ENCODE measurements at regions not wholly inside any gene's neighbourhood (a gene's known extent, or its start where the extent isn't known, plus 50 kb on each side); places are given as distances from the start of the nearest gene placed in this dataset.

DNA sequence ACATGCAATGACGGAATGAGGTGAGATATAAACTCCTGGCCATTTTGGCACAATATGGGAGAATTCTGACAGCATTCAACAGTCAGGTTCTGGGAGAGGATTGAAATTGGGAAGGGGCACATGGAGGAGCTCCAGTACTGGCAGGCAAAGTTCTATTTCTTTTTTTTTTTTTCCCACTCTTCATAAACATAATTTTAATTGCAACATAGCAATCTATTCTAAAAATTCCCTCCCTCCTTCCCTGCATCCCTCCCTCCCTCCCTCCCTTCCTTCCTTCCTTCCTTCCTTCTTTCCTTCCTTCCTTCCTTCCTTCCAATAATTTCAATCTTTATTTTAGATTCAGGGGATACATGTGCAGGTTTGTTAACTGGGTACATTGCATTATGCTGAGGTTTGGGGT lies 93.2 kb downstream of the PTCSC3 start:
- DNase-seq: no peak
- Histone ChIP-seq H3K27me3 (ENCODE audit: low read depth) (peaks cover 1% of the 10 kb centered on the region), H3K4me1 (no peaks in the 10 kb centered on the region), H3K9me3 (replicated peaks) (peaks cover 11% of the 10 kb centered on the region), H3K4me3 (no peak overlapping the region), H3K27ac (replicated peaks) (no peak overlapping the region), H3K36me3 (no peaks in the 10 kb centered on the region)
- intact Hi-C loops (cut with micrococcal nuclease): no loop called here
- TF ChIP-seq, protein P1, sequence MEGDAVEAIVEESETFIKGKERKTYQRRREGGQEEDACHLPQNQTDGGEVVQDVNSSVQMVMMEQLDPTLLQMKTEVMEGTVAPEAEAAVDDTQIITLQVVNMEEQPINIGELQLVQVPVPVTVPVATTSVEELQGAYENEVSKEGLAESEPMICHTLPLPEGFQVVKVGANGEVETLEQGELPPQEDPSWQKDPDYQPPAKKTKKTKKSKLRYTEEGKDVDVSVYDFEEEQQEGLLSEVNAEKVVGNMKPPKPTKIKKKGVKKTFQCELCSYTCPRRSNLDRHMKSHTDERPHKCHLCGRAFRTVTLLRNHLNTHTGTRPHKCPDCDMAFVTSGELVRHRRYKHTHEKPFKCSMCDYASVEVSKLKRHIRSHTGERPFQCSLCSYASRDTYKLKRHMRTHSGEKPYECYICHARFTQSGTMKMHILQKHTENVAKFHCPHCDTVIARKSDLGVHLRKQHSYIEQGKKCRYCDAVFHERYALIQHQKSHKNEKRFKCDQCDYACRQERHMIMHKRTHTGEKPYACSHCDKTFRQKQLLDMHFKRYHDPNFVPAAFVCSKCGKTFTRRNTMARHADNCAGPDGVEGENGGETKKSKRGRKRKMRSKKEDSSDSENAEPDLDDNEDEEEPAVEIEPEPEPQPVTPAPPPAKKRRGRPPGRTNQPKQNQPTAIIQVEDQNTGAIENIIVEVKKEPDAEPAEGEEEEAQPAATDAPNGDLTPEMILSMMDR (IDR thresholded peaks at IDR 0.05; ENCODE audit: borderline replicate concordance): no peak

DNA sequence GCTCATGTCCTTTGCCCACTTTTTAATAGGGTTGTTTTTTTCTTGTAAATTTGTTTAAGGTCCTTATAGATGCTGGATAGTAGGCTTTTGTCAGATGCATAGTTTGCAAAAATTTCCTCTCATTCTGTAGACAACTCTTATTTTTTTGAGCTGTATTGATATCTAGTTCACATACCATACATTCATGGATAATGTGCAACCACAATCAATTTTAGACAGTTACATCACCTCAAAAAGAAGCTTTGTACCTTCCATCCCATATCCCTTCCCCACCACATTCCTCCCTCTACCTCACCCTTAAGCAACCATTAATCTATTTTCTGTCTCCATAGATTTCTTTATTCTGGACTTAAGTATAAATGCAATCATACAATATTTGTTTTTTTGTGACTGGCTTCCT lies 98.4 kb downstream of the PTCSC3 start:
- peaks cover 50% of the 10 kb centered on the region for H3K27me3 ChIP-seq (ENCODE audit: low read depth)
- H3K9me3 ChIP-seq (replicated peaks): peaks cover 23% of the 10 kb centered on the region
- H3K27ac ChIP-seq (replicated peaks): no peak overlapping the region
- TF ChIP-seq, protein P1 (IDR thresholded peaks at IDR 0.05; ENCODE audit: borderline replicate concordance): no peak
- intact Hi-C loops (cut with micrococcal nuclease): no loop called here
- H3K36me3 ChIP-seq: no peaks in the 10 kb centered on the region
- no peak for DNase-seq
- H3K4me1 ChIP-seq: no peaks in the 10 kb centered on the region
- no peak overlapping the region for H3K4me3 ChIP-seq

DNA sequence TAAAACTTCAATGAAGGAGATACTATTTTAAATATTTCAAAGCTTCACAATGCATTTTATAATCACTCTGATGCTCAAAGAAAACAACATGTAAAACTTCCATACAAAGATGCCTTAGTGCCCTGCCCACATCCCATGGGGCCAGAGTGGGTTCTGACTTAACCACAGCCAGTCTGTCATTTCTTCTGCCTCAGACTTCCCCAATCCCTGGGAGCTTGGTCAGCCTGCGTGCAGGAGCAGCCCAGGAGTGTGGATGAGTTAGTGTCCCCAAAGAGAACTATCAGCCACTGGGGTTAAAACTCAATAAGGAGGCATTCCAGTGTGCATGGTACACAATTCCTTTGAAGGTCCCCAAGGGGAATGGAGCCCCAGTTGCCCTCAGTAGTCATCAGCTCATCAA lies 100.3 kb downstream of the PTCSC3 start:
- Histone ChIP-seq H3K36me3 (no peaks in the 10 kb centered on the region), H3K27ac (replicated peaks) (no peak overlapping the region), H3K27me3 (ENCODE audit: low read depth) (peaks cover 66% of the 10 kb centered on the region), H3K4me3 (no peak overlapping the region), H3K9me3 (replicated peaks) (peaks cover 23% of the 10 kb centered on the region), H3K4me1 (no peaks in the 10 kb centered on the region)
- TF ChIP-seq, protein P1 (IDR thresholded peaks at IDR 0.05; ENCODE audit: borderline replicate concordance): no peak
- no peak for DNase-seq
- intact Hi-C loops (cut with micrococcal nuclease): no loop called here

DNA sequence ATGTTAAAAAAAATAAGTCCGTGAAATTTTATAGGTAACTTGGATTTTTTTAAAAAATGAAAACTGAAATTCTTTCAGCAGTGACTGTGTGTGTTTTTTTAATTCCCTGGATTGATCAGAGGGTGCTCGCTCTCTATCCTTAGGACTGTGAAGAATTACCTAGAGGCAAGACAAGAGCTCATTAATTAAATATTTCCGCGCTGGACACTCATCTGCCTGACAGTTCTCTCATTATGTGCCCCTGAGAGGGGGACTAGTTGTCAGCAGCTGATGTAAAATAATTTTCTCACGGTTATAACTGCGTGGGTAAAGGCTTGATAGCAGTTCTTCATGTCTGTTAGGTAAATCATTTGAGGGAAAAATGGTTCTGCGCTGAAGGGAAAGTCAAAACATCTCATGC lies 101.3 kb downstream of the PTCSC3 start:
- Histone ChIP-seq H3K36me3 (no peaks in the 10 kb centered on the region), H3K27ac (replicated peaks) (no peak overlapping the region), H3K27me3 (ENCODE audit: low read depth) (peaks cover 66% of the 10 kb centered on the region), H3K4me3 (no peak overlapping the region), H3K4me1 (no peaks in the 10 kb centered on the region), H3K9me3 (replicated peaks) (peaks cover 23% of the 10 kb centered on the region)
- intact Hi-C loops (cut with micrococcal nuclease): no loop called here
- DNase-seq: no peak
- TF ChIP-seq, protein P1 (IDR thresholded peaks at IDR 0.05; ENCODE audit: borderline replicate concordance): no peak

DNA sequence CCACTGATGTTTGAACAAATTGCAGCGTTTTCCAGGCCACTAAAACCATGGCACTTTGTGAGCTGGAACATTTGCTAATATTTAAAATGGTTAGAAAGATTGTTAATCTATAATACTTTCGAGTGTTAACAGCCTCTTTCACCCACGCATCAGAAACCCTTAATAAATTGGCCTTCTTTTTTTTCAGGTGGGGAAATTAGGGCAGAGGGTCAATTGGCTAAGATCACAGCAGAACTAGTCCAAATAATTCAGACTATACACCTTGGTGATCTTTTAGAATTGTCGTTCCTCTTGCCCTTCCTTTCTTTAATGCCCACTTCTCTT lies 105.8 kb downstream of the PTCSC3 start:
- intact Hi-C loops (cut with micrococcal nuclease): no loop called here
- Histone ChIP-seq H3K27ac (replicated peaks) (no peak overlapping the region), H3K4me1 (peaks cover 3% of the 10 kb centered on the region), H3K27me3 (ENCODE audit: low read depth) (peaks cover 76% of the 10 kb centered on the region), H3K36me3 (no peaks in the 10 kb centered on the region), H3K9me3 (replicated peaks) (no peaks in the 10 kb centered on the region), H3K4me3 (no peak overlapping the region)
- no peak for DNase-seq
- TF ChIP-seq, protein P1 (IDR thresholded peaks at IDR 0.05; ENCODE audit: borderline replicate concordance): no peak

All from left ventricle myocardium inferior (tissue), 1 donor.